ENCODE measurements at regions not wholly inside any gene's neighbourhood (a gene's known extent, or its start where the extent isn't known, plus 50 kb on each side); places are given as distances from the start of the nearest gene placed in this dataset.
"Not testable (repeated sequence)": the region's sequence is repeated elsewhere in the genome, so short reads cannot be mapped to it uniquely, and the experiment has no call there.

DNA sequence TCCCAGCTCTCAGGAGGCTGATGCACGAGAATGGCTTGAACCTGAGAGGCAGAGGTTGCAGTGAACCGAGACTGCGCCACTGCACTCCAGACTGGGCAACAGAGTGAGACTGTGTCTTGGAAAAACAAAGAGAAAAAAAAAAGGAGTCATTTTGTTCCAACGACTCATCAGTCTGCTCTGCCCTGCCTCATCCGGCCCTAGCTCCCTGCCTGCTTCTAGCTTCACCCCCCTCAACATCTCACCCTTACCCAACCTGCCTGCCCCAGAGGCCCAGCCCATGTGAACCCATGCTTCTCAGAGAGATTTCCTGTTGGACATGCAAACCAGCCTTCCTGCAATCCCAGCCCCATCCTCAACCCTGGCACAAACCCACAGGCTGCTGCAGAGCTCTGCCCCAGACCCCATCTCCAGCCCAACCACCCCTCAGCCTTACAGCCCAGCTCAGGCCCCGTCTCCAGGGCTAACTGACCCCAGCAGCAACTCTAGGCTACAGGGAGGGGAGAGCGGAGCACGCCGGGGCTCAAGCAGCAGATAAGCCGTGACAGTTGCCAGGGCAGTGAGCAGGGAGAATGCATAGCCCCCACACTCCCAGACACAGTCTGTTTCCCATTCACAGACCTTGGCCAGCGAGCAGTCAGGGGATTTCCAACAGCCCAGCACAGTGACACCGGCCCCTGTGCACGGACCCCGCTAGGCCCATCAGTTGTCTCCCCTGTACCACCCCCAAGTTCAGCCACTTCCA is 86.0 kb upstream of the KCTD7 start:
- DNase-seq, result no peak

DNA sequence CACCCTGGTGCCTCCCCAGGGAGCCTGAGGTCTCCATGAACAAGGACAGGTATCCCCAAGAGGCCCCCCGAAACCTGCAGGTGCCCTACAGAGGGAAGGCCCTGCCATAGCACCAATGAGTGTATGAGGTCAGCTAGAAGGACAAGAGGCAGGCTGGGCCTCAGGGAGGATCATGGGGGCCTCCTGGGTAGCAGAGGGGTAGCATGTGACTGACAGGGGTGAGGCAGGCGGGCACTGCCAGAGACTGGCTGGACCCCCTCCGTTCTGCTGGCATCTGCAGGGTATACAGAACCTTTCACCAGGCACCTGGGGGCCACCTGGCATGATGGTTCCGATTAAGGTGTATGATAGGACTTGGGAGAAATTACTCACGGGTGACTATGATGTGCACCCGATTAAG is 79.2 kb upstream of the KCTD7 start:
- no peak for DNase-seq

DNA sequence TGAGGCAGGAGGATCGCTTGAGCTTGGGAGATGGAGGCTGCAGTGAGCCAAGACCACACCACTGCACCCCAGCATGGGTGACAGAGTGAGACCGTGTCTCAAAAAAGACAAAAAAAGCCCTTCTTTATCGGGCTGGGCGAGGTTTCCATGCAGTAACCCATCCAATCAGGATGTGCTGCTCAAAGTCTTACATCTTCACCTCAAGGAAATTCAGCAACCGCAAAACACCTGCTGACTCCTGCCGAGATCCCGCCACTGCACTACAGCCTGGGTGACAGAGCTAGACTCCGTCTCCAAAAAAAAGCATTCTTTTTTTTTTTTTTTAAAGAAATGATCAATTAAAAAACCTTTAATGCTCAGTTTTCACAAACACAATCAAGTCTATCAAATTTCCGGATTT is 75.7 kb upstream of the KCTD7 start:
- DNase-seq, result no peak

DNA sequence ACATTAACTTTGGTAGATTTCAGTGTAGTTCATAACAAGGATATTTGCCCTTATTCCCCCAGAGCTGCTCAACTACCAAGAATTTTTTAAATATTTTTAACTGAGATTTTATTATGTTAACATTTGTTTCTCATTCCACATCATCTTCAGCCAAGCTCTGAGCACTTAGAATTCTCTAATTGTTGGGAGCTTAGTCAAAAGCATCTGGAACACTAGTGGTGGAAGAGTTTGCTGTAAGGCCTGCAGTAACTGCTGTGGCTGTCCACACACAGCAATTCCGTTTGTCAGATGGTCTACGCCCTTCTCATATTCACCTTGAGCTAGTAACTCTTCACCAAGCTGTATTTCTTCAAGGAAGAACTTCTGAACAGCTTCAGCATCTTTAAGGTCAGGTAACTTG is 75.0 kb upstream of the KCTD7 start:
- DNase-seq, result not testable (repeated sequence)

DNA sequence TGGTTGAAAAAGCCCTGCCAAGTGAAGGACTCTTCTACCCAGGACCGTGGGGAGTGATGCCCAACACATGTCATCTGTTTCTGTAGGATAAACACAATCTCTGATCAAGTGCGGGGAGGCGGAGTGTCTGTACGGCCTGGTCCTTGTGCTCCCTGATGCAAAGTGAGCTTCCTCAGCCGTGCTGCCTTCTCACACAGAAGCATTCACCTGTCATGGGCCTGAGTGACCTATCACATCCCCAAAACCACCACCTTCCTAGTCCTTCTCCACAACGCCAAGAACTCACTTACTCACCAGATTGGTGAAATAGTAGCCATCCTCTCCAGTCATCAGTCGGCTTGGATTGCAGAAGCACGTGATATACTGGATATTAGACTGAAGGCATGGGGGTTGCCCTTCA is 74.4 kb upstream of the KCTD7 start:
- not testable (repeated sequence) for DNase-seq

DNA sequence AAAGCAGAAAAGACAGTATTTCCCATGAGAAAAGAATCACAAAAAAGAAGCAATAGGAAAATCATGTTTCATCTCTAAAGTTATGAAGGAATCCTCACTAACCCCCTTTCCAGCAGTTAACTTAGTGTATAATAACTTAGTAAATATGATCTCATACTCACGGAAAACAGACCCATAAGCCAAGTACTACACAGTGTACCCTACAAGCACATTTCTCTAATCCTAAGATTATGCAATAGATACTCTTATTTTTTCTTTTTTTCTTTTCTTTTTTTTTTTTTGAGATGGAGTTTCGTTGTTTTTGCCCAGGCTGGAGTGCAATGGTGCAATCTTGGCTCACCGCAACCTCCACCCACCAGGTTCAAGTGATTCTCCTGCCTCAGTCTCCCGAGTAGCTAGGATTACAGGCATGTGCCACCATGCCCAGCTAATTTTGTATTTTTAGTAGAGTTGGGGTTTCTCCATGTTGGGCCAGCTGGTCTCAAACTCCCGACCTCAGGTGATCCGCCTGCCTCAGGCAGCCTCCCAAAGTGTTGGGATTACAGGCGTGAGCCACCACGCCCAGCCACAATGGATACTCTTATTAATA is 73.7 kb upstream of the KCTD7 start:
- not testable (repeated sequence) for DNase-seq

DNA sequence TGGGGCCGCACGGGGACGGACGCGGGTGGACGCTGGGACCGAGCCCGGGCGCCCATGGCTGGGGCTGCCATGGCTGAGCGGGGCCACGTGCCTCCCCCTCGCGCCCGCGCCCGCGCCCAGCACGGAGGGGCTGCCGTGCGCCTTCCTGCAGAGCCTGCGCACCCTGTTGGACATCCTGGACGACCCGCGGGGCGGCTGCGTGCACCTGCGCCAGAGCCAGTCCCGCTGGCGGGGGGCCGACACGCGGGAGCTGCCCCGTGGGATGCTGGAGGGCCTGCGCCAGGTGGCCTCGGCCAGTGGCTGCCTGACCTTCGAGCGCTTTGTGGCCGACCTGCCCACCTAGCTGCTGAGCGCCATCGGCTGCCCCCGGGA is 72.5 kb upstream of the KCTD7 start:
- DNase-seq, result no peak

DNA sequence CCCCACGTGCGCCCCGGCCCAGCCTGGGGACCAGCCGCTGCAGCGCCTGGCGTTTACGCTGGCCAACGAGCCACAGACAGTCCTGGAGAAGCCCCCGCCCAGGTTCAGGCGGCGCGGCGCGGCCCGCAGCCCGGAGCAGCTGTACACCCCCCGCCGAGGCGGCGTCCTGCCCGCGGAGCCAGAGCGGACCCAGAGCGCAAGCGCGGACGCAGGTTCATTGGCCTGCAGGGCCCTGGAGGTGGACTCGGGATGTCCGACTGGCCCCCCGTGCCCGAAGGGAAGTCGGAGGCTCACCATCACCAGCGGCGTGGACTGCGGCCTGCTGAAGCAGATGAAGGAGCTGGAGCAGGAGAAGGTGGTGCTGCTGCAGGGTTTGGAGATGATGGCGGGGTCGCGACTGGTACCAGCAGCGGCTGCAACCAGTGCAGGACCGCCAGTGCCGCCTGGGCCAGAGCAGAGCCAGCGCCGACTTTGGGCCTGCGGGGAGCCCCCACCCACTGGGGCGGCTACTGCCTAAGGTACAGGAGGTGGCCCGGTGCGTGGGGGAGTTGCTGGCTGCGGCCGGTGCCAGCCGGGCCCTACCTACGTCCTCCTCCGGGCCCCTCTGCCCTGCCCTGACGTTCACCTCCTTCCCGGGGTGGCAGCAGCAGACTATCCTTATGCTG is 72.0 kb upstream of the KCTD7 start:
- DNase-seq, result no peak

DNA sequence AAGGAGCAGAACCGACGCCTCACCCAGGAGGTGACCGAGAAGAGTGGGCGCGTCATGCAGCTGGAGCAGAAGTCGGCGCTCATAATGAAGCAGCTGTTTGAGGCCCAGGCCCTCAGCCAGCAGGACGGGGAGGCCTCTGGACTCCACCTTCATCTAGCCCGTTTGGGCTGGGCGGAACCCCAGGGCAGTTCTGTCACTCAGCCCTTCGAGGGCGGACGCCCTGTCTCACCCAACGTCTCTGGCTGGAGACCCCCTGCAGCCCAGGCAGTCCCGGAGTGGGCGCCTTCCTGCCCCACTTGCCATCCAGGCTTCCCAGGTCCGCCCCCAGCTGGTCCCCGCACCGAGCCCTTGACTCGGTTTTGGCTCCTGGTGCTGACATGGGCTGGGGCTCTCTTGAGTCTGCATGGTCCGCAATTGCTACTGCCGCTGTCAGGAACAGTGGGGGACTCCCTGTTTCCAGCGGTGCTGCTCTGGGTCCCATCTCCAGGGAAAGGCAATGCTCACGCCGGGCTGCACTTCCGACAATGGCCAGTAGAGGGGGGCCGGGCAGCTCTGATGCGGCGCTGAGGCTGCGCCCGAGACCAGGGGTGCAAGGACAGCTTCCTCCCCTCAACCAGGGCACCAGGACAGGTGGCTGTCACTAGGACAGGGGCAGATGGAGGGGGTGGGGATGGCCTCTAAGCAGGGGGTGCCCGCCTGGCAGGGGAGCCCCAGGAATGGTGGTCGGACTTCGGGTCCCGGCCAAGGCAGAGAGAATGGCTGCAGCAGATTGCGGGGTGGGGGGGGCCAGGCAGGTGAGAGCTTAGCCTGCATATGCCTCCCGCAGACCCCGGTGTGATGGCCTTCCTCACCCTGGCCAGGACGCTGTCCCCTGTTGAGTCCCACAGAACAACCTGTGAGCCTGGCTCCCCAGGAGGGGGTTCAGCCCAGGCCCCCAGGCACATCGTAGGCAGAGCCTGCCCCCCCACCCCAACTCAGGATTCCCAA is 71.2 kb upstream of the KCTD7 start:
- no peak for DNase-seq

DNA sequence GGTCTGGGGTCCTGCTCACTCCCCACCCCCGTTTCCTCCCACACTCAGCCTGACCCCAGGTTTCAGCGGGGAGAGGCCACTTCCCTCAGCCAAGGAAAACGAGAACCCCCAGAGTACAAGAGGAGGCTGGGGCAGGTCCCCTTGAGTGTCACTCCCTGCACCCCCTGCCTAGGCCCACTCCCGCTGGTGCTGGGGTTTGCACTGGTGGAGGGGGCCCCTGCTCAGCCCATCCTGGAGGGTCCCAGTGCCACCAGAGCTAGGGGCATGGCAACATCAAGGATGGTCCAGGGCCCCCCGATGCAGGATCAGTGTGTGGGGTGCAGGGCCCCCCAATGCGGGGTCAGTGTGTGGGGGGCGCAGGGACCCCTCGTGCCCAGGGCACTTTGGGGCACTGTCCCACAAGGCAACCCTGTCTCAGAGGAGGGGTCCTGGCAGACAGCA is 70.5 kb upstream of the KCTD7 start:
- DNase-seq, result no peak

DNA sequence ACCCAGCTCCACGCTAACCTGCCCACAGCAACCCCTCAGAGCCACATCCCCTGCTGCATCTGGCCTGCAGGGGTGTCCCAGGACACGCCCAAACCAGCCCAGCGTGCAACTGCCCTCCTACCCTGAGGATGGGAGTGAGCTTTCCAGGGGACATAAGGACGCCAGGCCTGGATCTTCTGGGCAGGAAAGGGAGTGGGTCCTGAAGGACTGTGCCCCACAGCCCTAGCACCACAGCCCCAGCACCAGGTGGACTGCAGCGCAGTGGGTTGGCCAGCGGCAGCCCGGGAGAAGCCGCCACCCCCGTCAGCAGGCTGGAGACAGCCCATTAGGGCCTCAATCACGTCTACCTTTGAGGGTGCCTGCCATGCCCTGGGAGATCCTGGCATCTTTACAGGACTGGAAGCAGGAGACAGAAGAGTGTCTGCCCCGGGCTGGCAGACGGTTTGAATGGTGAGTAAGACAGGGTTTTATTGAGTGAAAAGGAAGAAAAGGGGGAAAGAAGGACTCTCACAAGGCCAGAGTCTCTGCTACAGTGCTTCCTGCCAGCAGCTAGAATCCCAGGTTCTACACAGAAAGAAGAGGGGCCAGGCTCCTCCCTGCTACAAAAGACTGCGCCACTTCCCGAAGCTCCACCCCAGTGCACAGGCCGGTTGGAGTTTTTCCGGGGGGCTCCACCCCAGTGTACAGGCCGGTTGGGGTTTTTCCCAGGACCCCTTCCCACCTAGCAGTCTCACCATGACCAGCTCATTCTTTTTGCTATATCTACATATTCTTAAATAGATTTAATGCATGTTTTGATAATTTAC is 69.8 kb upstream of the KCTD7 start:
- no peak for DNase-seq

DNA sequence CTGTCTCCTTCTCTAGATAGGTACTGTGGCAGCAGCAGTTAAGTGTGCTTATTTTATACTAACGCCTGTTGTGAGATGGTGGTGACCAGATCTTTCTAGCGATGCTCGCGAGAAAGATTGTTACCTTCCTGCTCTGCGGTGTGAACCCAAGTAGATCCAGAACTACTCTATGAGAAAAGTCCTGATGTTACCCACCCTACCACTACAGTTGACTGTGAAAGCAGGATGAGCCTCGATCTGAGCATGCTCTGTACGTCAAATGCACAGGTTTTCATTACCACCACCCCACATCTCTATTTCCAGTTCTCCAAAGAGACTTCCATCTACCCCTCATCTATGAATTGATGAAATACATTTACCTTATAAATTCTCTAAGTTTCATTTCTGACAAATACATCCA is 64.6 kb upstream of the KCTD7 start:
- DNase-seq, result no peak

DNA sequence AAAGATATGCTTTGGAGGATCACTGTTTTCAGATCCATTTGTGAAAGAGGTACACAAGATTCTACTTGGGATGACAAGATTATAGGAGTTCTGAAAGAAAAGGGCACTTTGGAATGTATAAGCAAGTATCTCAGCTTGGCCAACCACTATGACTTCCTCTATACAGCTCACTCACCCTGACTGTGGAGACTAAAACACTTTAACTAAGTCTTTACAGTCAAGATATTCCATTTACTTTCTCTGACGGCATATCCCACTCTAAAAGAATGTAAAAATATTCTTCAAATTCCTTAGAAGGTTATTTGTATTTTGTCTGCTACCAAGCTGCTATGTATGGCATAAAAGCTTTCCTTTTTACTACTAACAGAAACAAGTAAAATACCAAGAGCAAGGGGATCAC is 58.5 kb upstream of the KCTD7 start:
- not testable (repeated sequence) for DNase-seq

DNA sequence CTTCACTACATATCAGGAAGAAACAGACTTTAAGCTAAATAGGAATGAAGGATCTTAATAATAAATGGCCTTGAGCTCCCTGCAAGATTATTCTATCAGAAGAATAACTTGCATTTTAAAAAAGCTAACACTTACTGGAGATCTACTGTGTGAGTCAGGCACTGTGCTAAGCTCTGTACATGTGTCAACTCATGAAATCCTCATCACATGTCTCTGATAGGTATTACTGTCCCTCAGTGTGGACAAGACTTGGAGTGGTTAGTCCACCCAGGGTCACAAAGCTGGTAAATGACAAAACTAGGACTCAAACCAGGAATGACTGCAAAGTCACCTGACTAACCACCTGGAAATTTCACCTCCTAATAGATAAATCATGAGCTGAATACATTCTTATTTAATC is 57.1 kb upstream of the KCTD7 start:
- no peak for DNase-seq

DNA sequence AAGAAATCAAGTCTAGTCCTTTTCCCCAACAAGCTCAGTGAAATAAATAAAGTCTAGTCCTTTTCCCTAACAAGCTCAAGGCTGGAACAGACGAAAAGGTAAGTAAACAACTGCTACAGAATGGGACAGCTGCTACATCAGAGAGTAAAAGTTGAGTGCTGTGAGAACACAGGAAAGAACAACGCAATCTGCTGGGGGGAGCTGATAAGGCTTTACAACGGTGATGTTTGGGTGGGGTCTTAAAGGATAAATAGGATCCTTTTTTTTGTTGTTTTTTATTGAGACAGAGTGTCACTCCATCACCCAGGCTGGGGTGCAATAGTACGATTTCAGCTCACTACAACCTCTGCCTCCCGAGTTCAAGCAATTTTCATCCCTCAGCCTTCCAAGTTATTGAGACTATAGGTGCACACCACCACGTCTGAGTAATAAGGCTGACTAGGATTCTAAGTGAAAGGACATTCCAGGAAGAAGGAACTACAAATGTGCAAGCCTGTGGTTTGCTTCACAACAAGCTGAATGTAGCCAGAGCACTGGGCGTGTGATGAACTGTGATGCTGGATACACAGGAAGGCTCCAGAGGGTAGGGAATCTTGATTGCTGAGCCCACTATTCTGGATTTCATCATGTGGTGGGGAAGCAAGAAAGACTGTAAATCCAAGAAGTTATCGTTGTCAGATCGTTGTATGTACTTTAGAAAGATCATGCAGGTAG is 54.7 kb upstream of the KCTD7 start:
- not testable (repeated sequence) for DNase-seq

DNA sequence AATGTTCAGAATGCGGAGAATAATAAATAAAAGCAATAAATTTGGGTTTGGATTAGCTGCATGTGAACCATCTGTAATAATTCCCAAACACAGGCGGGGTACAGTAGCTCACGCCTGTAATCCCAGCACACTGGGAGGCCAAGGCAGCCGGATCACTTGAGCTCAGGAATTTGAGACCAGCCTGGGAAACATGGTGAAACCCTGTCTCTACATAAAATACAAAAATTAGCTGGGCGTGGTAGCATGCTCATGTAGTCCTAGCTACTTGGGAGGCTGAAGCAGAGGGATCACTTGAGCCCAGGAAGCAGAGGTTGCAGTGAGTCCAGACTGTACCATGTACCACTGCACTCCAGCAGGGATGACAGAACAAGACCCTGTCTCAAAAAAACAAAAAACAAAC is 53.9 kb upstream of the KCTD7 start:
- not testable (repeated sequence) for DNase-seq

DNA sequence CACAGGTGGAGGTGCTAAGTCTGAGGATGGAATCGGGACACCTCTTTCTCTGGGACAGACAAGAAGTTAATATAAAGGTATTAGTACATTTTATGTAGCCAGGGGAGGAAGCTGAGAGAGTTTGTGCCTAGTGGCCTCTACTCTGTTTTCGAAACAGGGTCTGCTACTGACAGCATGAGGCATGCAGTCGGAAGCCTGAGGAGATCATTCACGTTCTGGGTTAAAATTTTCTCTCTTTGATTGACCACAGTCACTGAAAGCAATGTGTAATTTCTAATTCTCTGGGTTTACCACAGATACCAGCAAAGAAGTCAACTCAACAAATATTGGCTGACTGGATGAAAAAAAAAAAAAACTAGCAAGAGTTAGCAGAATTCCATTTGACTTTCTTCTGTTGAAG is 53.3 kb upstream of the KCTD7 start:
- DNase-seq, result no peak

DNA sequence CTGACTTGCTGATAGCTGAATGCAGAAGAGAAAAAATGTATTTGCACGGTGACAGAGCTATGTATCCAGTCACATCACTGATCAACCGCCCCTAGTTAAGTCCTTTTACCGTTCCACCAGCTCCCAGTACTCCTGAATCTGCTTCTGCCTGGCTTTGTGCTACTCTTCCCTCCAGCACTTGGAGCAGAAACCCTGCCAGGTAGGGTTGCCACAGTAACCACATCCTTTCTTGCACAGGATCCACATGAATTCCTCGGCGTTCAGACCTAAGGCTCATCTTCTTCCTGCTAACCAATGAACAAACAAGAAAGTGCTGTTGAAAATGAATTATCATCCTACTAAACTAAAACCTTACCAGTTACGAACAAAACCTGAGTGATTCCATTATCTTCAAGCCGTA is 52.0 kb upstream of the KCTD7 start:
- no peak for DNase-seq

Data from KG1 (cell line).